ENCODE measurements at regions not wholly inside any gene's neighbourhood (a gene's known extent, or its start where the extent isn't known, plus 50 kb on each side); places are given as distances from the start of the nearest gene placed in this dataset.

DNA sequence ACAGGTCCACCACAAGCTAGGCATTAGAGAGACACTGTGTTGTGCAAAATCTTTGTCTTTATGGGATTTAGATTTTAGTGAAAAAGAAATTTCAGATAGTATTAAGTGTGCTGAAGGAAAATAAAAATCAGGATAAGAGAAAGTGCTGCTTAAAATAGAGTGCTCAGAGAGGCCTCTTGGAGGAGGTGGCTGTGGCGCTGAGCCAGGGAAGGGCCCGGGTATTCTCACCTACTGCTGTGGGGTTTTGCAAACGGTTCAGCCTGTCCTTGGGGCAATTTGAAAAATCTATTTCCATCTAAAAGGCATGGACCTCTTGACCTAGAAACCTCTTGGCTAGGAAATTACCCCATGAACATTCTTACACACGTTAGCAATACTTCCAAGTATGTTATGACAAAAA lies 267.7 kb downstream of the TJP1 start (continued):
- no peak for TF ChIP-seq BCL11A (tag by site-specific recombination; IDR thresholded peaks at IDR 0.05; ENCODE audit: low read depth)
- no peak for TF ChIP-seq GLIS2 (tag by site-specific recombination; IDR thresholded peaks at IDR 0.05)
- no peak for TF ChIP-seq ZNF623 (tag by site-specific recombination; IDR thresholded peaks at IDR 0.05)
- TF ChIP-seq, protein P1, sequence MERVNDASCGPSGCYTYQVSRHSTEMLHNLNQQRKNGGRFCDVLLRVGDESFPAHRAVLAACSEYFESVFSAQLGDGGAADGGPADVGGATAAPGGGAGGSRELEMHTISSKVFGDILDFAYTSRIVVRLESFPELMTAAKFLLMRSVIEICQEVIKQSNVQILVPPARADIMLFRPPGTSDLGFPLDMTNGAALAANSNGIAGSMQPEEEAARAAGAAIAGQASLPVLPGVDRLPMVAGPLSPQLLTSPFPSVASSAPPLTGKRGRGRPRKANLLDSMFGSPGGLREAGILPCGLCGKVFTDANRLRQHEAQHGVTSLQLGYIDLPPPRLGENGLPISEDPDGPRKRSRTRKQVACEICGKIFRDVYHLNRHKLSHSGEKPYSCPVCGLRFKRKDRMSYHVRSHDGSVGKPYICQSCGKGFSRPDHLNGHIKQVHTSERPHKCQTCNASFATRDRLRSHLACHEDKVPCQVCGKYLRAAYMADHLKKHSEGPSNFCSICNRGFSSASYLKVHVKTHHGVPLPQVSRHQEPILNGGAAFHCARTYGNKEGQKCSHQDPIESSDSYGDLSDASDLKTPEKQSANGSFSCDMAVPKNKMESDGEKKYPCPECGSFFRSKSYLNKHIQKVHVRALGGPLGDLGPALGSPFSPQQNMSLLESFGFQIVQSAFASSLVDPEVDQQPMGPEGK (tag by site-specific recombination; IDR thresholded peaks at IDR 0.05) = no peak
- TF ChIP-seq, protein P2, sequence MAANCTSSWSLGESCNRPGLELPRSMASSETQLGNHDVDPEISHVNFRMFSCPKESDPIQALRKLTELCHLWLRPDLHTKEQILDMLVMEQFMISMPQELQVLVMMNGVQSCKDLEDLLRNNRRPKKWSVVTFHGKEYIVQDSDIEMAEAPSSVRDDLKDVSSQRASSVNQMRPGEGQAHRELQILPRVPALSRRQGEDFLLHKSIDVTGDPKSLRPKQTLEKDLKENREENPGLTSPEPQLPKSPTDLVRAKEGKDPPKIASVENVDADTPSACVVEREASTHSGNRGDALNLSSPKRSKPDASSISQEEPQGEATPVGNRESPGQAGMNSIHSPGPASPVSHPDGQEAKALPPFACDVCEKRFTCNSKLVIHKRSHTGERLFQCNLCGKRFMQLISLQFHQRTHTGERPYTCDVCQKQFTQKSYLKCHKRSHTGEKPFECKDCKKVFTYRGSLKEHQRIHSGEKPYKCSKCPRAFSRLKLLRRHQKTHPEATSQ (tag by site-specific recombination; IDR thresholded peaks at IDR 0.05) = no peak
- no peak for TF ChIP-seq ZNF133 (tag by site-specific recombination; IDR thresholded peaks at IDR 0.05)
- TF ChIP-seq ZBTB8A (tag by site-specific recombination; IDR thresholded peaks at IDR 0.05) = no peak

DNA sequence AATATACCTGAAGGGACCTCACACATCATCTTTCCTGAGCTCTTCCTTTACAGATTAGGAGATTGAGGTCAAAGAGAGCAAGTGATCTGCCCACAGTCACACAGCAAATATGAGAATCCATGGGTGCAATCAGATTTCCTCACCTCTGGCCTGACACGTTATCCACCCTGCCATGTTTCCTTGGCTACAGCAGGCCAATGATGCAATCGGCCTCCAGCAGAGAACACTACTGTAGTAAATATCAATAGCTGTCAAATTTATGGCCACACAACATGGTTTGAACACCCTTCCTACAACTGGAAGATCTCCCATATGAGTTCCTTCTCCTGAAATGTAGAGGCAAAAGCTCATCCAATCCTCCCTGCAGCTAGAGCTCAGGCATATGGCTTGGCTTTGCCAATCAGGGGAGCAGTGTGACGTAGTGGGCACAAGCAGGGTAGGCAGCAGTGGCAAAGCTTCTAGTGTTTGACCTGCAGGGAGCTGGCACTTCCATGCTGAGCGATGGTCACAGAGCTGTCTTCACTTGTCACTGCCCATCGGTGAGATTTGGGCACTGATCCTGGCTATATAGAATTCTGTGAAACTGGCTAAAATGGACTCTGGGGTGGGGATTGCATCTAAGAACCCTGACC lies 271.3 kb downstream of the TJP1 start:
- Histone ChIP-seq H3K4me3 (ENCODE audit: low read depth, low read length) (no peak overlapping the region), H3K36me3 (ENCODE audit: control insufficient read depth in 2 of 2, insufficient read depth in 1 of 2, low read length in 2 of 2) (no peaks in the 10 kb centered on the region), H3K27ac (ENCODE audit: extremely low read depth, low read depth, low read length) (no peak overlapping the region), H3K9me3 (ENCODE audit: control insufficient read depth, insufficient read depth, low read depth, low read length) (no peaks in the 10 kb centered on the region), H3K4me1 (ENCODE audit: control insufficient read depth, insufficient read depth, low read length) (0 out of 2 replicates have a peak, but pooled peaks cover 3% of the 10 kb centered on the region)
- ChIA-PET CTCF (interaction anchor here (0.6 to 1.0 kb wide), 2 partner anchors 447 to 578 kb away, joined by 3 read pairs; no protein-coding TSS in a partner anchor), POLR2A (no interaction called here)
- no peak for TF ChIP-seq ZNF341 (tag by site-specific recombination; IDR thresholded peaks at IDR 0.05; ENCODE audit: low read depth)
- TF ChIP-seq MYNN (tag by site-specific recombination; IDR thresholded peaks at IDR 0.05; ENCODE audit: borderline replicate concordance) = no peak
- TF ChIP-seq ZNF785 (tag by site-specific recombination; IDR thresholded peaks at IDR 0.05) = no peak
- peak; percentile 59 for TF ChIP-seq ZIC2 (tag by site-specific recombination; IDR thresholded peaks at IDR 0.05)
- TF ChIP-seq ZNF571 (tag by site-specific recombination; IDR thresholded peaks at IDR 0.05) = no peak
- TF ChIP-seq, protein P3, sequence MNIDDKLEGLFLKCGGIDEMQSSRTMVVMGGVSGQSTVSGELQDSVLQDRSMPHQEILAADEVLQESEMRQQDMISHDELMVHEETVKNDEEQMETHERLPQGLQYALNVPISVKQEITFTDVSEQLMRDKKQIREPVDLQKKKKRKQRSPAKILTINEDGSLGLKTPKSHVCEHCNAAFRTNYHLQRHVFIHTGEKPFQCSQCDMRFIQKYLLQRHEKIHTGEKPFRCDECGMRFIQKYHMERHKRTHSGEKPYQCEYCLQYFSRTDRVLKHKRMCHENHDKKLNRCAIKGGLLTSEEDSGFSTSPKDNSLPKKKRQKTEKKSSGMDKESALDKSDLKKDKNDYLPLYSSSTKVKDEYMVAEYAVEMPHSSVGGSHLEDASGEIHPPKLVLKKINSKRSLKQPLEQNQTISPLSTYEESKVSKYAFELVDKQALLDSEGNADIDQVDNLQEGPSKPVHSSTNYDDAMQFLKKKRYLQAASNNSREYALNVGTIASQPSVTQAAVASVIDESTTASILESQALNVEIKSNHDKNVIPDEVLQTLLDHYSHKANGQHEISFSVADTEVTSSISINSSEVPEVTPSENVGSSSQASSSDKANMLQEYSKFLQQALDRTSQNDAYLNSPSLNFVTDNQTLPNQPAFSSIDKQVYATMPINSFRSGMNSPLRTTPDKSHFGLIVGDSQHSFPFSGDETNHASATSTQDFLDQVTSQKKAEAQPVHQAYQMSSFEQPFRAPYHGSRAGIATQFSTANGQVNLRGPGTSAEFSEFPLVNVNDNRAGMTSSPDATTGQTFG (tag by site-specific recombination; IDR thresholded peaks at IDR 0.05; ENCODE audit: borderline replicate concordance) = no peak
- no peak for TF ChIP-seq ZNF214 (tag by site-specific recombination; IDR thresholded peaks at IDR 0.05; ENCODE audit: borderline replicate concordance)
- no peak for TF ChIP-seq ZSCAN16 (tag by site-specific recombination; IDR thresholded peaks at IDR 0.05)
- TF ChIP-seq ZNF530 (tag by site-specific recombination; IDR thresholded peaks at IDR 0.05; ENCODE audit: low read depth) = no peak
- TF ChIP-seq SP2 (tag by site-specific recombination; IDR thresholded peaks at IDR 0.05) = no peak
- TF ChIP-seq ZNF138 (tag by site-specific recombination; IDR thresholded peaks at IDR 0.05; ENCODE audit: borderline replicate concordance) = no peak
- TF ChIP-seq ZNF416 (tag by site-specific recombination; IDR thresholded peaks at IDR 0.05) = no peak
- TF ChIP-seq BCL11A (tag by site-specific recombination; IDR thresholded peaks at IDR 0.05; ENCODE audit: low read depth) = no peak
- no peak for TF ChIP-seq ZNF23 (tag by site-specific recombination; IDR thresholded peaks at IDR 0.05; ENCODE audit: borderline replicate concordance)
- no peak for TF ChIP-seq ZNF433 (tag by site-specific recombination; IDR thresholded peaks at IDR 0.05; ENCODE audit: low read depth)
- TF ChIP-seq, protein P4, sequence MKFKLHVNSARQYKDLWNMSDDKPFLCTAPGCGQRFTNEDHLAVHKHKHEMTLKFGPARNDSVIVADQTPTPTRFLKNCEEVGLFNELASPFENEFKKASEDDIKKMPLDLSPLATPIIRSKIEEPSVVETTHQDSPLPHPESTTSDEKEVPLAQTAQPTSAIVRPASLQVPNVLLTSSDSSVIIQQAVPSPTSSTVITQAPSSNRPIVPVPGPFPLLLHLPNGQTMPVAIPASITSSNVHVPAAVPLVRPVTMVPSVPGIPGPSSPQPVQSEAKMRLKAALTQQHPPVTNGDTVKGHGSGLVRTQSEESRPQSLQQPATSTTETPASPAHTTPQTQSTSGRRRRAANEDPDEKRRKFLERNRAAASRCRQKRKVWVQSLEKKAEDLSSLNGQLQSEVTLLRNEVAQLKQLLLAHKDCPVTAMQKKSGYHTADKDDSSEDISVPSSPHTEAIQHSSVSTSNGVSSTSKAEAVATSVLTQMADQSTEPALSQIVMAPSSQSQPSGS (tag by site-specific recombination; IDR thresholded peaks at IDR 0.05; ENCODE audit: low read depth) = 0 out of 2 replicates have a peak, but pooled peaks have one; percentile 16
- no peak for TF ChIP-seq ZNF510 (tag by site-specific recombination; IDR thresholded peaks at IDR 0.05; ENCODE audit: insufficient replicate concordance)
- no peak for TF ChIP-seq ZNF19 (tag by site-specific recombination; IDR thresholded peaks at IDR 0.05; ENCODE audit: low read depth)
- no peak for TF ChIP-seq ZNF514 (tag by site-specific recombination; IDR thresholded peaks at IDR 0.05)
- TF ChIP-seq OSR2 (tag by site-specific recombination; IDR thresholded peaks at IDR 0.05) = 0 out of 2 replicates have a peak, but pooled peaks have one; percentile 39
- TF ChIP-seq ZBTB48 (tag by site-specific recombination; IDR thresholded peaks at IDR 0.05) = no peak
